SK-N-SH (cell line): ENCODE measurements at regions not wholly inside any gene's neighbourhood (a gene's known extent, or its start where the extent isn't known, plus 50 kb on each side); places are given as distances from the start of the nearest gene placed in this dataset.
"Not testable (repeated sequence)": the region's sequence is repeated elsewhere in the genome, so short reads cannot be mapped to it uniquely, and the experiment has no call there.

Experiments
- CTCF ChIA-PET: fragments of 300-600, 350-600 bp; formaldehyde crosslinking; extraction: SDS; loops from one replicate; lab custom pipeline; 2021; lab: Yijun Ruan, JAX
- POLR2A ChIA-PET: fragments of 350-600 bp; sonication (Branson Sonifier 250); formaldehyde crosslinking; extraction: SDS; loops from one replicate; lab custom pipeline; 2020; ENCODE audit warnings: antibody characterized with exemption, inconsistent platforms; lab: Yijun Ruan, JAX
- DNase-seq: peaks from one replicate; pipeline ENCODE4 v3.0.0; 2012
- H2AFZ ChIP-seq: fragments of 200-600 bp; sonication (generic); 2 replicates; pipeline ENCODE4 v1.8.1; 2016; ENCODE audit warnings: antibody characterized with exemption, mild to moderate bottlenecking, low read depth
- H3F3A ChIP-seq: fragments of 200-600 bp; sonication (generic); replicated peaks from 2 replicates; pipeline ENCODE3; 2016; ENCODE audit warnings: antibody characterized with exemption, mild to moderate bottlenecking; ENCODE audit not compliant: insufficient read depth
- H3K27ac ChIP-seq, 2 experiments: fragments of 200-500 bp in 1 of 2; fragments of 200-600 bp in 1 of 2; sonication (Bioruptor generic) in 1 of 2; sonication (generic), shearing (Covaris generic) in 1 of 2; 2 replicates each; pipeline versions ENCODE4 v1.5.1 to v1.6.1; 2014 to 2016; ENCODE audit warnings: low read depth in 2 of 2, inconsistent platforms in 1 of 2, low read length in 1 of 2, mild to moderate bottlenecking in 1 of 2, mixed read lengths in 1 of 2
- H3K27me3 ChIP-seq: fragments of 200-600 bp; sonication (generic), shearing (Covaris generic); 2 replicates; pipeline ENCODE4 v1.6.1; 2016; ENCODE audit warnings: mixed run types; ENCODE audit not compliant: insufficient read depth
- H3K36me3 ChIP-seq, 2 experiments: fragments of 200-500 bp in 1 of 2; fragments of 200-600 bp in 1 of 2; sonication (Bioruptor generic) in 1 of 2; sonication (generic) in 1 of 2; replicated peaks in 1 of 2; 2 replicates each; pipeline versions ENCODE3 to v1.5.1; 2014 to 2016; ENCODE audit warnings: low read length in 1 of 2, mild to moderate bottlenecking in 1 of 2; ENCODE audit not compliant: insufficient read depth in 2 of 2, control insufficient read depth in 1 of 2
- H3K4me1 ChIP-seq, 2 experiments: fragments of 200-500 bp in 1 of 2; fragments of 200-600 bp in 1 of 2; sonication (Bioruptor generic) in 1 of 2; sonication (generic), shearing (Covaris generic) in 1 of 2; 2 replicates each; pipeline versions ENCODE4 v1.5.1 to v1.6.1; 2014 to 2016; ENCODE audit warnings: low read depth in 1 of 2, low read length in 1 of 2, mixed run types in 1 of 2; ENCODE audit not compliant: insufficient read depth in 2 of 2, control insufficient read depth in 1 of 2
- H3K4me2 ChIP-seq: fragments of 200-600 bp; sonication (generic), shearing (Covaris generic); 2 replicates; pipeline ENCODE4 v1.6.1; 2017; ENCODE audit warnings: mixed run types
- H3K4me3 ChIP-seq, 2 experiments: fragments of 200-500 bp in 1 of 2; fragments of 200-600 bp in 1 of 2; sonication (Bioruptor generic) in 1 of 2; sonication (generic), shearing (Covaris generic) in 1 of 2; 2 replicates each; pipeline versions ENCODE4 v1.5.1 to v1.8.1; 2014 to 2016; ENCODE audit warnings: low read depth in 2 of 2, inconsistent platforms in 1 of 2, low read length in 1 of 2, mild to moderate bottlenecking in 1 of 2, mixed read lengths in 1 of 2, moderate library complexity in 1 of 2
- H3K79me2 ChIP-seq: fragments of 200-600 bp; sonication (generic); 2 replicates; pipeline ENCODE4 v1.8.1; 2017; ENCODE audit warnings: mild to moderate bottlenecking; ENCODE audit not compliant: insufficient read depth
- H3K9ac ChIP-seq: fragments of 200-600 bp; sonication (generic); 2 replicates; pipeline ENCODE4 v1.6.1; 2017; ENCODE audit warnings: mixed run types
- H3K9me2 ChIP-seq: fragments of 200-600 bp; sonication (generic); 2 replicates; pipeline ENCODE4 v1.6.1; 2017; ENCODE audit warnings: mixed run types
- H3K9me3 ChIP-seq: fragments of 200-600 bp; sonication (generic); 2 replicates; pipeline ENCODE4 v1.6.1; 2017; ENCODE audit warnings: mixed run types, mild to moderate bottlenecking, moderate library complexity
- H4K20me1 ChIP-seq: fragments of 200-600 bp; sonication (generic); 2 replicates; pipeline ENCODE4 v1.6.1; 2017; ENCODE audit warnings: mild to moderate bottlenecking, mixed run types; ENCODE audit not compliant: insufficient read depth
- CTCF ChIP-seq: fragments of 200-600 bp; sonication (generic); IDR thresholded peaks from 2 replicates; pipeline ENCODE4 v1.6.1; 2017; ENCODE audit warnings: antibody characterized with exemption, mild to moderate bottlenecking, moderate library complexity
- ELF1 ChIP-seq: IDR thresholded peaks from 2 replicates; pipeline ENCODE4 v1.4.0; 2012
- EP300 ChIP-seq, 2 experiments: IDR thresholded peaks; 2 replicates each; pipeline versions ENCODE4 v1.4.0 to v1.6.1; 2012; ENCODE audit warnings: borderline replicate concordance in 1 of 2, low read depth in 1 of 2, low read length in 1 of 2
- FOXJ3 ChIP-seq: sonication (generic); formaldehyde crosslinking; IDR thresholded peaks from 2 replicates; pipeline ENCODE4 v1.5.1; 2020; ENCODE audit warnings: mild to moderate bottlenecking, missing genetic modification reagents
- GABPA ChIP-seq: IDR thresholded peaks from 2 replicates; pipeline ENCODE4 v1.4.0; 2012; ENCODE audit warnings: low read depth, mild to moderate bottlenecking
- MAX ChIP-seq: IDR thresholded peaks from 2 replicates; pipeline ENCODE4 v1.4.0; 2012; ENCODE audit warnings: low read depth
- MEF2A ChIP-seq: IDR thresholded peaks from 2 replicates; pipeline ENCODE4 v1.4.0; 2012; ENCODE audit warnings: low read depth, borderline replicate concordance
- MXI1 ChIP-seq: IDR thresholded peaks from 2 replicates; pipeline ENCODE4 v1.6.1; 2012; ENCODE audit warnings: mild to moderate bottlenecking, low read depth, low read length, improper control_type of control experiment
- NRF1 ChIP-seq: IDR thresholded peaks from 2 replicates; pipeline ENCODE4 v1.6.1; 2012; ENCODE audit warnings: low read depth, mild to moderate bottlenecking, low read length
- PBX3 ChIP-seq: IDR thresholded peaks from 2 replicates; pipeline ENCODE4; 2012
- RXRA ChIP-seq: IDR thresholded peaks from 2 replicates; pipeline ENCODE4 v1.4.0; 2012; ENCODE audit warnings: low read depth, mild to moderate bottlenecking, borderline replicate concordance
- SIN3A ChIP-seq: IDR thresholded peaks from 2 replicates; pipeline ENCODE4 v1.6.1; 2012; ENCODE audit warnings: low read depth, mild to moderate bottlenecking, low read length, moderate library complexity, borderline replicate concordance
- SMC3 ChIP-seq: IDR thresholded peaks from 2 replicates; pipeline ENCODE4 v1.6.1; 2012; ENCODE audit warnings: low read depth, low read length, improper control_type of control experiment
- TAF1 ChIP-seq: IDR thresholded peaks from 2 replicates; pipeline ENCODE4 v1.6.1; 2012; ENCODE audit warnings: low read depth, mild to moderate bottlenecking, low read length, moderate library complexity, borderline replicate concordance
- TCF12 ChIP-seq: IDR thresholded peaks from 2 replicates; pipeline ENCODE4 v1.4.0; 2012
- USF1 ChIP-seq: IDR thresholded peaks from 2 replicates; pipeline ENCODE4 v1.4.0; 2012; ENCODE audit warnings: low read depth, borderline replicate concordance
- ZBTB33 ChIP-seq: IDR thresholded peaks from 2 replicates; pipeline ENCODE4 v1.4.0; 2012; ENCODE audit warnings: low read depth, borderline replicate concordance
- WGBS: methylation state at CpG from one replicate; pipeline ENCODE4 v1.1.6; 2017; ENCODE audit warnings: low lambda C conversion rate; 5-methylcytosine and 5-hydroxymethylcytosine counted together

GRCh38 chr9:119675951-119676350 is 306.7 kb upstream of the BRINP1 start:
- no peak overlapping the region for H3K9ac ChIP-seq
- H3K27ac ChIP-seq = no peak overlapping the region
- H3F3A ChIP-seq = no peaks in the 10 kb centered on the region
- POLR2A ChIA-PET = no interaction called here
- TF ChIP-seq CTCF (no peak), SMC3 (no peak), TAF1 (no peak), NRF1 (no peak), FOXJ3 (CRISPR knock-in tag) (no peak), USF1 (no peak), MXI1 (no peak), MAX (no peak), TCF12 (no peak), GABPA (no peak), RXRA (no peak), SIN3A (no peak), PBX3 (no peak), ELF1 (no peak), EP300 (IDR thresholded peaks at IDR 0.05; ENCODE audit: borderline replicate concordance in 1 of 2, low read depth in 1 of 2, low read length in 1 of 2) (no peak), MEF2A (no peak), ZBTB33 (no peak)
- no peaks in the 10 kb centered on the region for H3K27me3 ChIP-seq
- H3K4me1 ChIP-seq = no peaks in the 10 kb centered on the region
- CTCF ChIA-PET = no interaction called here
- H3K79me2 ChIP-seq = no peaks in the 10 kb centered on the region
- H3K36me3 ChIP-seq = no peaks in the 10 kb centered on the region
- H3K9me2 ChIP-seq = no peaks in the 10 kb centered on the region
- no peak overlapping the region for H3K4me2 ChIP-seq
- H3K9me3 ChIP-seq = no peaks in the 10 kb centered on the region
- H2AFZ ChIP-seq = no peak overlapping the region
- H4K20me1 ChIP-seq = no peaks in the 10 kb centered on the region
- DNase-seq = no peak
- H3K4me3 ChIP-seq = no peak overlapping the region
- whole genome bisulfite sequencing = 6% methylated on average over 3 of the region's 3 CpGs

- H3K36me3 ChIP-seq, H3K9me3 ChIP-seq, H4K20me1 ChIP-seq, H3K79me2 ChIP-seq, H3K9me2 ChIP-seq, H3F3A ChIP-seq, DNase-seq, H3K9ac ChIP-seq, POLR2A ChIA-PET, H3K4me1 ChIP-seq, H3K27ac ChIP-seq, H3K4me3 ChIP-seq, H2AFZ ChIP-seq, H3K27me3 ChIP-seq, H3K4me2 ChIP-seq, CTCF ChIA-PET: not testable (repeated sequence)
- 24% methylated on average over 4 of the region's 4 CpGs for WGBS
These were observed 303.5 kb upstream of the BRINP1 start for GRCh38 chr9:119672763-119673162.
